ENCODE measurements at regions not wholly inside any gene's neighbourhood (a gene's known extent, or its start where the extent isn't known, plus 50 kb on each side); places are given as distances from the start of the nearest gene placed in this dataset.

GRCh38 chr7:18116661-18117060, 89.0 kb upstream of the PRPS1L1 start:
- FAIRE-seq (no peak), DNase-seq (ENCODE audit: low read depth, low spot score) (no peak)
- intact Hi-C loops (cut with micrococcal nuclease): no loop called here
- dilution Hi-C loops (cut with MboI; ENCODE audit: extremely low pct_ligation_motif_present, low sequenced_read_pairs): no loop called here
- Histone ChIP-seq H3K9me3 (replicated peaks; ENCODE audit: control insufficient read depth, insufficient read depth, low read length) (no peaks in the 10 kb centered on the region), H3K9me1 (replicated peaks; ENCODE audit: control insufficient read depth, extremely low read depth, insufficient read depth, low read length) (no peaks in the 10 kb centered on the region), H2AFZ (ENCODE audit: low read depth, low read length) (no peak overlapping the region), H3K79me2 (ENCODE audit: control insufficient read depth, insufficient read depth, low read length) (no peaks in the 10 kb centered on the region), H3K4me3 (replicated peaks in 1 of 3; ENCODE audit: insufficient read depth in 1 of 3, low read depth in 1 of 3, low read length in 3 of 3) (no peak overlapping the region), H3K4me1 (ENCODE audit: control insufficient read depth, extremely low read depth, insufficient read depth, low read length) (no peaks in the 10 kb centered on the region), H3K4me2 (ENCODE audit: insufficient read depth, low read length) (no peak overlapping the region), H3K36me3 (ENCODE audit: control insufficient read depth in 2 of 2, extremely low read depth in 1 of 2, insufficient read depth in 2 of 2, low read length in 2 of 2) (no peaks in the 10 kb centered on the region), H4K20me1 (replicated peaks; ENCODE audit: control insufficient read depth, extremely low read depth, insufficient read depth, low read length) (no peaks in the 10 kb centered on the region), H3K27ac (ENCODE audit: insufficient read depth, low read depth, low read length) (no peak overlapping the region), H3K9ac (replicated peaks; ENCODE audit: extremely low read depth, insufficient read depth, low read length) (no peak overlapping the region), H3K27me3 (ENCODE audit: control insufficient read depth in 2 of 2, insufficient read depth in 2 of 2, low read length in 2 of 2) (no peaks in the 10 kb centered on the region)
- BruUV-seq (replicated peaks): no TSS peak
- TF ChIP-seq EZH2 (IDR thresholded peaks at IDR 0.05; ENCODE audit: borderline replicate concordance, low read depth, low read length, severe bottlenecking) (no peak), GATA2 (IDR thresholded peaks at IDR 0.05; ENCODE audit: insufficient read depth, insufficient read length, low read depth, low read length) (no peak), MAX (IDR thresholded peaks at IDR 0.05; ENCODE audit: insufficient read depth, insufficient read length) (no peak), FOS (IDR thresholded peaks at IDR 0.05; ENCODE audit: borderline replicate concordance, insufficient read depth, low read length) (no peak), MYC (IDR thresholded peaks at IDR 0.05; ENCODE audit: low read depth, low read length) (no peak), POLR2AphosphoS5 (IDR thresholded peaks at IDR 0.05; ENCODE audit: insufficient read depth, low read depth, low read length) (no peak)
- ChIA-PET POLR2A (no interaction called here), CTCF (interaction anchor here (4.8 kb wide), 1 partner anchor 346 kb away, joined by 27 read pairs; no protein-coding TSS in a partner anchor)

GRCh38 chr7:18117482-18117881, 89.8 kb upstream of the PRPS1L1 start:
- Histone ChIP-seq H3K4me1 (ENCODE audit: control insufficient read depth, extremely low read depth, insufficient read depth, low read length) (no peaks in the 10 kb centered on the region), H3K9ac (replicated peaks; ENCODE audit: extremely low read depth, insufficient read depth, low read length) (no peak overlapping the region), H4K20me1 (replicated peaks; ENCODE audit: control insufficient read depth, extremely low read depth, insufficient read depth, low read length) (no peaks in the 10 kb centered on the region), H3K79me2 (ENCODE audit: control insufficient read depth, insufficient read depth, low read length) (no peaks in the 10 kb centered on the region), H2AFZ (ENCODE audit: low read depth, low read length) (no peak overlapping the region), H3K9me1 (replicated peaks; ENCODE audit: control insufficient read depth, extremely low read depth, insufficient read depth, low read length) (no peaks in the 10 kb centered on the region), H3K9me3 (replicated peaks; ENCODE audit: control insufficient read depth, insufficient read depth, low read length) (no peaks in the 10 kb centered on the region), H3K27ac (ENCODE audit: insufficient read depth, low read depth, low read length) (no peak overlapping the region), H3K4me3 (replicated peaks in 1 of 3; ENCODE audit: insufficient read depth in 1 of 3, low read depth in 1 of 3, low read length in 3 of 3) (no peak overlapping the region), H3K27me3 (ENCODE audit: control insufficient read depth in 2 of 2, insufficient read depth in 2 of 2, low read length in 2 of 2) (no peaks in the 10 kb centered on the region), H3K36me3 (ENCODE audit: control insufficient read depth in 2 of 2, extremely low read depth in 1 of 2, insufficient read depth in 2 of 2, low read length in 2 of 2) (no peaks in the 10 kb centered on the region), H3K4me2 (ENCODE audit: insufficient read depth, low read length) (no peak overlapping the region)
- CTCF ChIA-PET: interaction anchor here (4.8 kb wide), 1 partner anchor 347 kb away, joined by 27 read pairs; no protein-coding TSS in a partner anchor
- POLR2A ChIA-PET: no interaction called here
- DNase-seq (ENCODE audit: low read depth, low spot score) (no peak), FAIRE-seq (no peak)
- BruUV-seq (replicated peaks): no TSS peak
- TF ChIP-seq POLR2AphosphoS5 (IDR thresholded peaks at IDR 0.05; ENCODE audit: insufficient read depth, low read depth, low read length) (no peak), GATA2 (IDR thresholded peaks at IDR 0.05; ENCODE audit: insufficient read depth, insufficient read length, low read depth, low read length) (no peak), JUN (IDR thresholded peaks at IDR 0.05; ENCODE audit: borderline replicate concordance, insufficient read depth, insufficient read length, low read depth) (no peak), EZH2 (IDR thresholded peaks at IDR 0.05; ENCODE audit: borderline replicate concordance, low read depth, low read length, severe bottlenecking) (no peak), CTCF (IDR thresholded peaks at IDR 0.05; ENCODE audit: extremely low read depth in 1 of 2, insufficient read depth in 1 of 2, low read depth in 1 of 2, low read length in 2 of 2) (no peak), FOS (IDR thresholded peaks at IDR 0.05; ENCODE audit: borderline replicate concordance, insufficient read depth, low read length) (no peak), MYC (IDR thresholded peaks at IDR 0.05; ENCODE audit: low read depth, low read length) (no peak), POLR2A (IDR thresholded peaks at IDR 0.05; ENCODE audit: low read depth, low read length) (no peak), MAX (IDR thresholded peaks at IDR 0.05; ENCODE audit: insufficient read depth, insufficient read length) (no peak)
- intact Hi-C loops (cut with micrococcal nuclease): no loop called here
- dilution Hi-C loops (cut with MboI; ENCODE audit: extremely low pct_ligation_motif_present, low sequenced_read_pairs): no loop called here

All from endothelial cell of umbilical vein (primary cell).